Transverse colon (tissue), 4 donors: ENCODE measurements at regions not wholly inside any gene's neighbourhood (a gene's known extent, or its start where the extent isn't known, plus 50 kb on each side); places are given as distances from the start of the nearest gene placed in this dataset.

ENCODE experiments used
- POLR2A ChIP-seq: fragments of 450-650 bp; IDR thresholded peaks from one replicate; pipeline ENCODE4 v1.6.1; 2016; ENCODE audit warnings: antibody characterized with exemption, mild to moderate bottlenecking, moderate library complexity
- POLR2AphosphoS5 ChIP-seq, 3 donors: sonication (generic); formaldehyde crosslinking; IDR thresholded peaks; one replicate each; pipeline ENCODE4 v1.6.1; 2016; ENCODE audit warnings: antibody characterized with exemption in 3 of 3
- TF ChIP-seq, protein P1 (sequence below), 5 experiments: fragments of 200-600 bp in 3 of 5; fragments of 450-650 bp in 2 of 5; sonication (generic) in 3 of 5; IDR thresholded peaks; 1 replicate in 2 of 5; 2 replicates in 3 of 5; pipeline ENCODE4 v1.5.1; 2016 to 2017; ENCODE audit warnings: antibody characterized with exemption in 5 of 5, inconsistent platforms in 3 of 5, mild to moderate bottlenecking in 2 of 5, moderate library complexity in 1 of 5

DNA sequence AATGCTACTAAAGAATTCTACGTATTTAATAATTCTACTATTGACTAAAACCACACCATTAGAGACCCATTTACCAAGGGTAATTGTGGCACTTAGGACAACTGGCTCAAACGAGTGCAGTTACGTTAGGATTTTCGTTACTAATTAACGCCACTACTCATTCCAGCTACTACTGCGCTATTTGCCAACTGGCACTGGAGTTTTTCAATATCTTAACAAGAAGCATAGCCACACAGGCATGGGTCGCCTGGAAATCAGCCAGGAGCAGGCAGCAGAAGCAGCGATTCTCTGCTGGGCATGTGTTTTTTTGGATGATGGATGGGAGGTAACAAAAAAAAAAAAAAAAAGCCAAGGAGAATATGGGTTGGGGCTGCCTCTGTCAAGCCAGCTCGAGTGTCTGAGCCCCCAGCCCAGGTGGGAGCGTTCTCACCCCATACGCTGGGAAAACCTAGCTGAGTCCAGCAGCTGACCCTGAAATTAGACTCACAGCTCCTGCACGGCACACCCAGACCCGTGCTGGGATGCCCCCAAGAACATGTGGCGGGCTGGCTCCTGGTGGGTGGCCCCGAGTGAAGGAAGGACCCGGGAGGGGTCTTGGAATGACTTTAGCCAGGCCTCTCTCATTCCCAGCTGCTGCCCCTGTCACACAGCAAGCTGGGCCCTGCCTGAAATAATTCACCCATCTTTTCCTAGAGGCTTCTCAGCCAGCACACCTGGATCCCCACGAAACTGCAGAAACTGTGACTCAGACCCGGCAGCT, 214.0 kb downstream of the BRD1 start:
- TF ChIP-seq, protein P1, sequence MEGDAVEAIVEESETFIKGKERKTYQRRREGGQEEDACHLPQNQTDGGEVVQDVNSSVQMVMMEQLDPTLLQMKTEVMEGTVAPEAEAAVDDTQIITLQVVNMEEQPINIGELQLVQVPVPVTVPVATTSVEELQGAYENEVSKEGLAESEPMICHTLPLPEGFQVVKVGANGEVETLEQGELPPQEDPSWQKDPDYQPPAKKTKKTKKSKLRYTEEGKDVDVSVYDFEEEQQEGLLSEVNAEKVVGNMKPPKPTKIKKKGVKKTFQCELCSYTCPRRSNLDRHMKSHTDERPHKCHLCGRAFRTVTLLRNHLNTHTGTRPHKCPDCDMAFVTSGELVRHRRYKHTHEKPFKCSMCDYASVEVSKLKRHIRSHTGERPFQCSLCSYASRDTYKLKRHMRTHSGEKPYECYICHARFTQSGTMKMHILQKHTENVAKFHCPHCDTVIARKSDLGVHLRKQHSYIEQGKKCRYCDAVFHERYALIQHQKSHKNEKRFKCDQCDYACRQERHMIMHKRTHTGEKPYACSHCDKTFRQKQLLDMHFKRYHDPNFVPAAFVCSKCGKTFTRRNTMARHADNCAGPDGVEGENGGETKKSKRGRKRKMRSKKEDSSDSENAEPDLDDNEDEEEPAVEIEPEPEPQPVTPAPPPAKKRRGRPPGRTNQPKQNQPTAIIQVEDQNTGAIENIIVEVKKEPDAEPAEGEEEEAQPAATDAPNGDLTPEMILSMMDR (IDR thresholded peaks at IDR 0.05), result no peak
- TF ChIP-seq POLR2A (no peak), POLR2AphosphoS5 (IDR thresholded peaks at IDR 0.05) (no peak)
